ENCODE measurements at regions not wholly inside any gene's neighbourhood (a gene's known extent, or its start where the extent isn't known, plus 50 kb on each side); places are given as distances from the start of the nearest gene placed in this dataset.

DNA sequence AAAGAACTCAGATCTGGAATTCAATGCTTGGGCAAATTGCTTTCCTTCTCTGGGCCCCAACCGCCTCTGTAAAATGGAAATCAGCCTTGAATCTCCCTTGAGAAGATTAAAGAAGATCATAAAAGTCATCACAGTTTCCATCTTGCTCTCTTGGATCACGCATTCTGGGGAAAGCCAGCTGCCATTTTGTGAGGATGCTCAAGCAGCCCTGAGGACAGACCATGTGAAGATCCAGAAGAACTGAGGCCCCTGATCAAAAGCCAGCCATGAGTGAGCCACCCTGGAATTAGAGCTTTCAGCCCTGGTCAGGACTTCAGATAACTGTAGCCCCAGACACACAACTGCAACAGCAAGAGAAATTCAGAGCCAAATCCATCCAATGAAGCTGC, 229.3 kb downstream of the MN1 start:
- DNase-seq (ENCODE audit: low read depth) = no peak

DNA sequence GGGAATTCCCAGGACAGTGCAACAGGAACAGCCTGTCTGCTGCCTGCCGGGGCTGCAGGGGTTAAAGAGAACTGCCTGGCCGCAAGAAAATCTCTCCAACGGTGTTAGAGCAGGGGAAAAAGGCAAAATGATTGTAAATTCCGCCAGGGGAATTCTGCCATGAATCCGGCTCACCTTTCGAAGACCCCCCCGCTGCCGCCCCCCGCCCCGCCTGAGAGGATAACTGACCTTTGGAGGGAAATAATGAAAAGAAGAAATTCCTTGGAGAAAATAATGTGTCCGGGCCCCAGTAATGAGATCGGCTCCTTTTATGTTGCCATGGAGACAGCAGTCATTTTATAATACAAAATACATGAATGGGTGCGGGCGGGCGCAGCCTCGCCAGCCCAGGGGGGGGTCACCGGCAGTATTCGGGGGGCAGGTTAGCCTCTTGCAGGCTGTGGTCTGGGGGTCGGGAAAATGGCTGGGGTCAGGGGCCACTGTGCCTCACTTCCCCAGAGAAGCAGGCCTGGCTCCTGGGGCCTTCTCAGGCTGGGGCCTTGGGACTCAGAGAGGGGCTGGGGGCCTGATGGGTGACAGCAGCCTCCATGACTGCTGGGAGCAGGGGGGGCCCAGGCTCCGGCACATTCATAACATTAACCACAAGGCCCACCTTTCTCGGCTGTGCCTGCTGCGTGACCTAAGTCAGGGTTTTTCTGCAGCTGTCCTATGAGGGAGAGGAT, 228.1 kb downstream of the MN1 start:
- DNase-seq (ENCODE audit: low read depth) = no peak

DNA sequence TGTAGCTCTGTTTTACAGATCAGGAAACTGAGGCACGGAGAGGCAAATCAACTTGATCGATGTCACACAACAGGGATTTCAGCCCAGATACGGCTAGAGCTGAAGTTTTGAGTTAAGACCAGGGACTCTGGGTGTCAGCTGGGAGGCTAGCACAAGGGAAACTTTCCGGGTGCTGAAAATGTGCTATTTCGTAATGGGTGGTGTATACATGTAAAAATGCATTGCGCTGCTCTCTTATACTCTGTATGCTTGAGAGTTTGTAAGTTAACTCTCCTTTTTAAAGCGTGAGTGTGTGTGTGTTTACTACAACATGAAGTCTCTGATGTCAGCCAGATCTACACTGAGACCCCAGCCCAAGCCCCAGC, 227.6 kb downstream of the MN1 start:
- no peak for DNase-seq (ENCODE audit: low read depth)

DNA sequence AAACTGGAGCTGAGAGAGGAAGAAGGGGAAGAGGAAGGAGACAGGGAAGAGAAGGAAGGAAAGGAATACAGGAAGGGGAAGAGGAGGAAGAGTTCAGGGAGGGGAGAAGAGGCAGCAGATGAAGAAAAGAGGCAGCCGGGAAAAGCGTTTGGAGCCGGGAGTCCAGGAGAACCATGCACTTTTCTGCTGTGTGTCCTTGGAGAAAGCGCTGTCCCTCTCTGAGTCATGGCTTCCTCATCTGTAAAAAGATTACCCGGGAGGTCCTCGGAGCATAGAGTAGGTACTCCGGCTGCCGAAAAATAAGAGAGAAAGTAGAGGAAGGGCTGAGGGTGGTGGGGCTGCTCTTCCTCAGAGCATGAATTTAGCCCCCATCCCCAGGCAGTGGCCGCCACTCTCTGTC, 226.9 kb downstream of the MN1 start:
- DNase-seq (ENCODE audit: low read depth) = no peak

DNA sequence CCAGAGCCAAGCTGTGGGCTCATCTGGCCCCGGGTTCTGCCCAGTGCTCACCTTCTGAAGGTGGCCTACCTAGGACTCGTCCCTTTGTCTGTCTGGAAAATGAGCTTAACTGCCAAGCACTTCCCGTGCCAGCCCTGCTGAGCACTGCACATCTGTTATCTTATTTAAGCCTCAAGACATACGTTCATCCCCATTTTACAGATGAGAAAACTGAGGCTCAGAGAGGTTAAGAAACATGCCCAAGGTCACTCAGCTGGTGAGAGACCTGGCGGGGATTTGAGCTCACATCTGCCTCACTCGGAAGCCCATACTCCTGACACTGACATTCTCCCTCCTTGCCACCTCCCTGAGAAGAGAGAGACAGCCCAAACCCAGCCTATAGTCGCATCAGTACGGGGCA, 226.2 kb downstream of the MN1 start:
- DNase-seq (ENCODE audit: low read depth) = no peak

DNA sequence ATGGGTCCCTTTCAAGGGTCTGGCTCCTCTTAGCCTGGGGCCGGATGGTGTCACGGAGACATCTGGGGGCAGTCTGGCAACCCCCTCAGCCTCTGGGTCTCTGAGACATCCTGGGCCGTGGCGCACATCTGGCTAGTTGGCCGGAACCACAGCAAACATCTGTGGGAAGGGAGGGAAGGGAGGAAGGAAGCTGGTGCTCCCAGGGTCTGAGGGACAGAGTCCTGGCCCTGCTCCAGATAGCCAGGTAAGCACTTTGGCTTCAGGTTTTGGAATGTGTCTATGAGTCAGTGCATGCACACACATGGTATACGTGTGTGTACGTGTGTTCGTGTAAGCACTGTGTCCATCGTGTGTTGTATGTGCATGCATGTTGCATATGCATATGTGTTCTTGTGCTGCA, 225.1 kb downstream of the MN1 start:
- no peak for DNase-seq (ENCODE audit: low read depth)

DNA sequence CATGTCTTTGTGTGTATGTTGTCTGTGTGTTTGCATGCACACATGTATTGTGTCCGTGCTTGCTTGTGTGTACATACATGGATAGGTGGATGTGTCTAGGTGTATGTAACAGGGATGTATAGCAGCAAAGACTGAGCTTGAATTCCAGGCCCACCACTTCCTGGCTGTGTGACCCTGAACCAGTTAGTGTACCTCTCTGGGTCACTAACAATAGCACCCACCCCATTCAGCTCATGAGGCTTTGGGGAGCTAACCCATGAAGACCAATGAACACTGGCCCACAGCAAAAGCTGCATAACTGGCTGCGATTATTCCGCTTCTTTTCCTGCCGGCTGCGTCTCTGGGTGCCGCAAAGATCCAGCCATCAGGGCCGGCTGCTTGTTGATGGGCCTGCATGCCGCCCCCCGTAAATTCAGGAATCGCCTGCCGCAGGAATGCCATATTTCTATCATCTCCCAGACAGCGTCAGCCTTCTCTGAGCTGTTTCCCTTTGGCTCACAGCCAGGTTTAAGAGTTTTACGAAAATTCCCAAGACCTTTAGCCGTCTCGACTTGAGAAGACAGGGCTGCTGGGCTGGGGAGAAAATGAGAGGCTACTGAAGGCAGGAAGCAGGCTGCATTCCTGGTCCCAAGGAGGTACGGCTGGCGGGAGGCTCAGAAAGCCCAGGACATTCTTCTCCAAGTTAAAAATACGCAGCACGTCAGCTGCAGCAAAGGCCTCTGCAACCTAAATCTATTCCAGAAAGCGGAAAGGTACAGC, 224.6 kb downstream of the MN1 start:
- no peak for DNase-seq (ENCODE audit: low read depth)

DNA sequence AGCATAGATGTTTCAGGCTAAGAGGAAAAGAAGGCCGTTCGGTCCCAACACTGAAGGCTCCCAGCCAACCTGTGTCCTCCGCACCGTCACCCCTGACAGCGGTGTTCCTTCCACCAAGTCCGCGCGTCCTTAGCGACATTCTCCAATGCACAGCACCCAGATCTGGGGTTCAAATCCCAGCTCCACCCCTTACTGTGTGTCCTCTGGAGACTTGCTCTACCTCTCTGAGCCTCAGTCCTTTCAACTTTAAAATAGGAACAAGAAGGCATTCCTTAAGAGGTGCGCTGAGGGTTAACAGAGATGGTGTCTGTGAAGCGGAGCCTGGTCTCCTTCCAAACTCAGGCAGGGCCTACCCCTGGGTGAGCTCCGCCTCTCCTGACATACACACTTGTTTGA, 224.0 kb downstream of the MN1 start:
- DNase-seq (ENCODE audit: low read depth) = no peak

DNA sequence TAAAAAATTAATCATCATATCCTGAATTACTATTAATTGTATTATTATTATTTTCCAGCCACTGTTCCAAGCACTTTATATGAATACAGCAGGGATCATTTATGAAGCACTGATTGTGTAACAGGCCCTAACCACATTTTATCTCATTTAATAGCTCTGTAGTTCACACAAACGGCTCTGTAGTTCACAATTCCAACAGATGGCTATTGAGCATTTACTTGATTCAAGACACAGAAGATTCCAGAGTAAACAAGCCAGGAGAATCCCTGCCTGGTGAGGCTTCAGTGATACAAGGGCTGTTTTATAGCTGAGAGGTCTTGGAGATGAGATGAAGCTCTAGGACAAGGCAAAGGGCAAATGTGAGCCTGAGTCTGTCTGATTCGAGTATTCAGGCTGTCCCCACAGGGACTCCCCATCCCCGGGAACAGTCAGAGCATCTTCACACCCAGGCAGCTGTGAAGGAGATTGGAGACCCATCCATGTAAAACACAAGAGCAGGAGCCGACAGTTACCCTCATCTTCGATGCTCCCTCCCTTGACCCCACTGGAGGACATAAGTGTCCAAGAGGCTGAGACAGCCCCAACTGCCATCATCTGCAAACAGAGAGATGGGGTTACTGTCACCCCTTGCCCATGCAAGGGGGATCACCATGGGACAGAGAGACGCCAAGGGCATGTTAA, 222.5 kb downstream of the MN1 start:
- DNase-seq (ENCODE audit: low read depth) = no peak

DNA sequence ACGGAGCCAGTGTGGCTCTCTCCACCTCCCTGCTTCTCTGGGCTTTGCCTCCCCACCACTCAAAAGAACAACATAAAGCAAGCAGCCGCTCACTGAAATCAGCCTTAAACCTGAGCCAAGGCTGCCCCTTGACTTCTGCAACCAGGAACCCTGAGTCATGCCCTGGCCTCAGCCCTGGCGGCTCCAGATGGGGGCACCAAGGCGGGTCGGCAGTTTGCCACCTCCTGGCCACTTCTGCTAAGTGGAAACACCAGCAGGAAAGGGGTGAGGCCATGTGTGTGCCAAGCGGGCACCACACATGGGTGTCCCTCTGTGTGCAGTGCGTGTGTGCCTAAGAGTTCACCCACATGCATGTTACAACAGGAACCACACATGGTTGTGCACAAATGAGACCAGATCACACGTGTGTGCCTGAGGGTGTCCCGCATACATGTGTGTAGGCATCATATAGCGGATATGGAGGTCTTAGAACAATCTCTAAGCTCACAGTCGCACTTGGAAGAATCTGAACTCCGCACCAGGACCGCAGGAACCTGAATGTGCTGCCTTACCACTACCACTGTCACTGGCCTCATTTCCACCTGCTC, 221.2 kb downstream of the MN1 start:
- DNase-seq (ENCODE audit: low read depth) = no peak

DNA sequence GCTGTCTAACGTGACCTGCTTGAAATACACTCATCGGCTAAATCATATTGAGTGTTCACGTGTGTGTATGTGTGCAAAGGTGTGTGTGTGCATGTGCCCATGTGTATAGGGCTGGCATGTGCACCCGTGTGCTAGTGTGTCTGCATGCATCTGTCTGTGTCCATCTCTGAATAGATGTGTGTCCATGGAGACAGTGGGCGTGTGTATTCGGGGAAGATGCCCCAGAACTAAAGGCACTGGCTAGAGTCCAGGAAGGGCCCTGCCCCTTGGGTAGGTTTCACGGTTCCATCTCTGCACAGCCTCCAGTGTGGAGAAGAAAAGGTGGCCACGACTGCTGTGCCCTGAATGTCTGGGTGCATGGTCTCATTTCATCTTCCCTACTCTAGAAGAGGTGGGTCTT, 220.3 kb downstream of the MN1 start:
- DNase-seq (ENCODE audit: low read depth) = no peak

DNA sequence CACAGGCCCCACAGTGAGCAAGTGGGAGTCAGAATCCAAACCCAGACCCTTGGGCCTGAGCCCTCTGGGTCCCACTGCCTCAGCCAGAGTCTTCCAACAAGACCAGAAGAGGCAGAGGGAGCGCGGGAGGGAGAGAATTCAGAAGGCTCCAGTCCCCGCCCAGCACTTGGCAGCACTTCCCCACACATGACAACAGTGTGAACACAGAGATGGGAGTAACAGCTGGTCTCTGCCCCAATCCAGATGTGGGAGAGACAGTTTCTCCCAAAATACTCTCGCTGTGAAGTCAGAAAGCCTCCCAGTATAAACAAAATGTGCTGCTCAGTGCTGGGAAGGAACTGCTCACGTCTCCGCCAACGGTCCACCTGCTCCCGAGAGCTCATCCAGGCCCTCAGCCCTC, 219.9 kb downstream of the MN1 start:
- DNase-seq (ENCODE audit: low read depth) = no peak

DNA sequence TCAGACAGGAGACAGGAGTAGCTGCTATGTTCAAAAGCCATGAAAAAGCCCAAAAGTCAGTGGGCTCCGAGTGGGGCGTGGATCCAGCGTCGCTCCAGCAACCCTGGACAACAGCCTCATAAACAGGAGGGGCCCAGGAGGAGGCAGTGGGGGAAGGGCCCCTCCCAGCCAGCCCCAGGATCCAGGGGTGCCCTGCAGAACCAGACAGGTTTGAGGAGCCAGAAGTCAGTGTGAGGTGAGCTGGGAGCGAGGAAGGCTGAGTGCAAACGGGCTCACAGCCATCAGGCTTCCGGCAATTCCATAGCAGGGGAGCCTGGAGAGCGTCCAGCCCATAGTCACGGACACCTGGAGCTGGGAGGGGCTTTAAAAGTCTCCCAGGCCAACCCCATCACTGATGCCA, 217.7 kb downstream of the MN1 start:
- DNase-seq (ENCODE audit: low read depth) = no peak

DNA sequence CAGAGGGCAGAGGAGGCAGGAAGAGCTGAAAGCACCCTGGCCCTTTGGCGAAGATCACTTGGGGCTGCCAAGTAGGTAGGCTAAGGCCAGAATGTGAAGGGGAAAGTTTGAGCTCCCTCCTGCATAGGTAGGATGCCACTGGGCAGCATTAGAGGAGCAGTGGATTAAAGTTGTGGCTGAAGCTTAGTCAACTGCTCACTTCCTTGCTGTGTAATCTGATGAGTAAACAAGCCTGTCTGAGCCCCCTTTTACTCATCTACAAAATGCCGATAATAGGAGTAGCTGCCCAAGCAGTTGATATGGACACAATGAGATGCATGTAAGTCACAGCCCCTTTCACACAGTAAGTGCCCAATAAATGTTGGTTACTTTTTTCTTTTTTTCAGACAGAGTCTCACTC, 216.4 kb downstream of the MN1 start:
- no peak for DNase-seq (ENCODE audit: low read depth)

DNA sequence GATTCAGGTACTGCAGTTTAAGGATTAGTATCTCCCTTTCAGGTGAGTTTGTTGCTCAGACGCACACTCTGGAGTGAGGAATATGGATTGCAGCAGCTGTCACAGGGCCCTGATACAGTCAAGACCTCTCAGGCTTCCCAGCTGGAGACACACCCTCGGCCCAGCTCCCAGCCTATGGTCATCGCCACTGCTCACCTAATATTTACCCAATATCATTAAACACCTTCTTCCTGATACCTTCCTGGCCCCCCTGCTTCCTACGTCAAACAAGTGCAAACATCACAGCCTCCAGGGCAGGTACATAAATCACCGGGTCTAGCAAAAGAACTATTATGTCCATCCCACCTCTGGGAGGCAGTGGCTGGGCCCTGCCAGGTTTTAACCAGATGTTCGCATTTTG, 213.3 kb downstream of the MN1 start:
- no peak for DNase-seq (ENCODE audit: low read depth)

DNA sequence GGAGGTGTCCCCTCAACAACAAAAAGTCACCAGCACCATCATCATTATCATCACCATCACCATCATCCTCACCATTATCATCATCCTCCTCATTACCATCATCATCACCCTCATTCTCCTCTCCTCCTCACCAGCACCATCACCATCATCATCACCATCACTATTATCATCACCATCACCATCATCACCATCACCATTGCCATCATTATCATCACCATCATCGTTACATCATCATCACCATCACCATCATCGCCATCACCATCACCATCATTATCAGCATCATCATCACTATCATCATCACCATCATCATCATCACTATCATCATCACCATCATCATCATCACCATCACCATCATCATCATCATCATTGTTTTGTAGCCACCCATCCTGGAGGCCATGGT, 212.6 kb downstream of the MN1 start:
- no peak for DNase-seq (ENCODE audit: low read depth)

DNA sequence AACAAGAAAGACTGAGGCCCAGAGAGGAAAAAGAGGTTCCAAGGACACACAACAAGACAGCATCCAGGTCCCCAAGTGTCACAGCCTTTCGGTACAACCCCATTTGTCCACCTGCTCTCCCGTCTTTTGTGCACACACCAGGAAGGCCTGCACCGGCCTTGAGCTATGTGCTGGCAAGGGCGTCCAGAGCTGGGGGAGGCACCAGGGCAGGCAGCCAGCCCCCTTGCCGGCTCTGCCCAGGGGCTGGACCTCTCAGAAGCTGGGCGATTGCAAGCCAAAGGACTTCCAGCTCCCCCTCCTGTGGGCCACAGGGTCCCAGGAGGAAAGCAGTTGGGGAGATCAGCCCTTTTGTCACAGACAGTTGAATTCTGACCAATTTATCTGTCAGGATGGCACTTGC, 210.5 kb downstream of the MN1 start:
- DNase-seq (ENCODE audit: low read depth) = no peak

DNA sequence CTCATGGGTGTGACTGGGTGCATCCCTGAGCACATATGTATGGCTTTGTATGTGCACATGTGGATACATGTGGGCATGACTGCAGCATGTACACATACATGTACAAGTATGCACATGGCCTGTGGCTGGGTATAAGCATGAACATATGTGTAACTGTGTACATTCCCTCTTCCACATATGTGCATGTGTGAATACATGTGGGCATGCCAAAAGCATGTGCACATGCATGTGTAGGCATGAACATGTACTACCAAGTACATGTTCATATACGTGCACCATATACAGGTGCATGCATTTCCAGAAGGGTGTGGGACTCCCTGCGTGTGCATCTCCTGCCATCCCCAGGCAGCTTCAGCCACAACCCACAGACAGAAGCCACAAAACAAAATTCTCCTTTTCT, 208.2 kb downstream of the MN1 start:
- no peak for DNase-seq (ENCODE audit: low read depth)

DNA sequence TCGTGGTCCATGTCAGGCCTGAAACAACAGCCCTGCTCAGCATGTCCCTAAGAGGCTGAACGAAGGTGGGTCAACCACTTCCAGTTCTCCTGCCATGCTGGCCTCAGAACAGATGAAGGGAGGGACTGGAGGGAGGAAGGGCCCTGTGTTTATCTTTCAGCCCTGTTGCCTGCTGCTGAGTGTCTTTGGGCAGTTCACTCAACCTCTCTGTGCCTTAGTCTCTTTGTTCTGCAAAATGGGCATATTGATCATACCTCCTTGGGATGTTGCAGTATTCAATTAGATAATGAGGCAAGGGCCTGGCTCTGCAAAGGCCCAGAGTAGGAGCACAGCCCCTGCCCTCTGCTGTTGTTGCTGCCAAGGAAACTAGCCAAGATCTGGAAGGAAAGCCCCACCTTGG, 207.5 kb downstream of the MN1 start:
- no peak for DNase-seq (ENCODE audit: low read depth)

DNA sequence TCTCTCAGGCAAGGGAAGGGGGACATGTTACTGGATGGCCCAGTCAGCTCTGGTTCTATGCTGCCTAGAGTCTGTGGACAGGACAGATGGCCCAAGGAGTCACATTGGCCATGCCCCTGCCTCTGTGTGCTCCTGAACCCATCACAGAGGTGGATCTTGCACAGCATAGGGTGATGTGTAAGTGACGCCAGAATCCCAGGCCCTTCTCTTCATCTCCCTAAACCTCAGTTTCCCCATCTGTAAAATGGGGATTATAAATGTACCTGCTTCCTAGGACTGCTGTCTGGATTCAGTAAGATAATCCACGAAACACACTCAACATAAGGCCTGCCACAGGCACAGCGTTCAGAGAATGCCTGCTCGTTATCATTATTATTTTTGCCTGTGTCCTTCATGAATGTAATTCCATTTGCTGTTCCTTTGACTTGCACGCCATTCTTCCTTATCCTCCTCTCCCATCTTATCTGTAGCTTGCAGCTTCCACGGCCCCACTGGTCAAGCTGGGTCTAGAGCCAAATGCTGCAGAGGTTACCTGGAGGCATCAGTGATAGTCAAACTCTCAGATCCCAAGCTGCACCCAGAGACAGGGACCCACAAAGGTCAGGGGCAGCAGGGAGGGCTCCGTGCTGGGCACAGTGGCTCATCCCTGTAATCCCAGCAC, 207.0 kb downstream of the MN1 start:
- no peak for DNase-seq (ENCODE audit: low read depth)

DNA sequence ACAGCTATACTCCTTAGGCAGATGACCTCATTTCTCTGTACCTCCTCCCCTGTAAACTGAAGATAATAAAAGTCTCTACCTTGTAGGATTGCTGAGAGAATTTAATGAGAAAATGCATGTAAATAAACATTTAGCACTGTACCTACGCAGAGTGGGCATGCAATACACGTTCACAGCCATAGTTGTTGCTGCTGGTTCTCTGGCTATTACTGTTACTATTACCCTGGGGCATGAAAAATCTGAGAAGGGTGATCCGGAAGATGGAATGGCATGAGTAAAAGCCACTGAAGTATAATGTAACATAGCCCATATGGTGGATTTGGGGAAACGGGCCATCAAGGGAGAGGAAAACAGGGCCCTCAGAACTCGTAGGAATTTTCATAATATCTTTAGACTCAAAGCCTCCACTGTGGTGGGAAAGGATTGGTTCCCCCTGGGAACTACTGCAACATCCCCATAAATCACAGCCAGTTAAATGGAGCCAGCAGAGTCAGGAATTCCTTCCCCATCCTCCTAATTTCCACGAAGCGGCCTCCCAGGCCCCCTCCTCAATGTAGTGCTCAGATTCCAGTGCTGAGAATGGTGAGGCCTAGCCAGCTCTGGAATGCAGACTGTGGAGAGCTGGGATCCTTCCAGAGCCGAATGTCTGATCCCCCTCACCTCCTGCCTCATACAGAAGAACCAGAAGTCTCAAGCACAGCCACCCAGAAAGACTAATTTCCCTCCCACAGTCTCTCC, 205.3 kb downstream of the MN1 start:
- DNase-seq (ENCODE audit: low read depth) = no peak

All from stimulated activated CD8-positive, alpha-beta memory T cell treated with anti-CD3 and anti-CD28 coated beads, Interleukin-4, amount 100 ng/mL, for 24 hours (primary cell).